PFSK-1 (cell line): ENCODE measurements at regions not wholly inside any gene's neighbourhood (a gene's known extent, or its start where the extent isn't known, plus 50 kb on each side); places are given as distances from the start of the nearest gene placed in this dataset.

Experiments
- POLR2AphosphoS5 ChIP-seq: IDR thresholded peaks from 2 replicates; pipeline ENCODE4 v1.6.1; 2012; ENCODE audit warnings: low read depth, mild to moderate bottlenecking, control low read depth, low read length, moderate library complexity
- TAF1 ChIP-seq: IDR thresholded peaks from 2 replicates; pipeline ENCODE4 v1.6.1; 2012; ENCODE audit warnings: low read length, control low read depth, borderline replicate concordance; ENCODE audit not compliant: insufficient read depth

DNA sequence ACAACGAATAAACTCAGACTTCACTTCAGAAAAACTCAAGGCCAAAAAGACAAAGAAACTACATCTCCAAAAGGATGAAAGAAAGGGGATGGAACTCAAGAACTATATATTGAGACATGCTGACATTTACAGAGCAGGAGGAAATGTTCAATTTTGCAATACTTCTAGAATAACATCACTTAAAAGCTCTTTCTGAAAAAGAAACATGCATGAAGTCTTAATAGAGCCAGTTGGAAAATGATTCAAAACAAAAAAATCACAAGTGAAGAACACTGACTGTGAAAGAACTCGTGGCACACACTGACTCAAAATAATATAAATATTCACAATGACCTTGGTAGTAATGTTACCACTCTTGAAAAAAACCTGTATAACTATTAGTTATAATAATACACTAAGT lies 267.8 kb upstream of the NREP start:
- TF ChIP-seq POLR2AphosphoS5 (no peak), TAF1 (no peak)
